Mesendoderm (in vitro differentiated cells): ENCODE measurements at regions not wholly inside any gene's neighbourhood (a gene's known extent, or its start where the extent isn't known, plus 50 kb on each side); places are given as distances from the start of the nearest gene placed in this dataset.

Experiments used
- DNase-seq: peaks from one replicate; pipeline ENCODE4 v3.0.0; 2013
- H2AK5ac ChIP-seq: 2 replicates; pipeline ENCODE4 v1.6.1; 2013; ENCODE audit warnings: low read length, inconsistent platforms
- H2BK120ac ChIP-seq: 2 replicates; pipeline ENCODE4 v1.6.1; 2013; ENCODE audit warnings: low read depth, mild to moderate bottlenecking, low read length, moderate library complexity, mixed read lengths
- H2BK15ac ChIP-seq: replicated peaks from 2 replicates; pipeline ENCODE4 v1.6.1; 2013; ENCODE audit warnings: low read depth, mild to moderate bottlenecking, moderate library complexity
- H2BK5ac ChIP-seq: 2 replicates; pipeline ENCODE4 v1.6.1; 2013; ENCODE audit warnings: low read length, inconsistent platforms
- H3K18ac ChIP-seq: 2 replicates; pipeline ENCODE4 v1.6.1; 2013; ENCODE audit warnings: mild to moderate bottlenecking, low read length, mixed read lengths
- H3K23ac ChIP-seq: one replicate; pipeline ENCODE4 v1.6.1; 2013; ENCODE audit warnings: low read length
- H3K27ac ChIP-seq: 2 replicates; pipeline ENCODE4 v1.5.1; 2013; ENCODE audit warnings: low read depth, mild to moderate bottlenecking, inconsistent platforms, low read length, moderate library complexity
- H3K27me3 ChIP-seq: 2 replicates; pipeline ENCODE4 v1.6.1; 2013; ENCODE audit warnings: low read length, control low read depth, mild to moderate bottlenecking, inconsistent platforms; ENCODE audit not compliant: insufficient read depth, poor library complexity
- H3K36me3 ChIP-seq: 2 replicates; pipeline ENCODE4 v1.6.1; 2013; ENCODE audit warnings: low read length, inconsistent platforms; ENCODE audit not compliant: control insufficient read depth, insufficient read depth
- H3K4ac ChIP-seq: one replicate; pipeline ENCODE4 v1.6.1; 2013; ENCODE audit warnings: low read depth, mild to moderate bottlenecking, low read length, moderate library complexity
- H3K4me1 ChIP-seq: 2 replicates; pipeline ENCODE4 v1.6.1; 2013; ENCODE audit warnings: low read depth, low read length, inconsistent platforms; ENCODE audit not compliant: control insufficient read depth
- H3K4me2 ChIP-seq: 2 replicates; pipeline ENCODE4 v1.6.1; 2013; ENCODE audit warnings: low read length
- H3K4me3 ChIP-seq: 2 replicates; pipeline ENCODE4 v1.5.1; 2013; ENCODE audit warnings: mild to moderate bottlenecking, low read length
- H3K56ac ChIP-seq: one replicate; pipeline ENCODE4 v1.6.1; 2013; ENCODE audit warnings: low read length
- H3K79me1 ChIP-seq: 2 replicates; pipeline ENCODE4 v1.6.1; 2013; ENCODE audit warnings: low read length, inconsistent platforms
- H3K79me2 ChIP-seq: 2 replicates; pipeline ENCODE4 v1.6.1; 2013; ENCODE audit warnings: mild to moderate bottlenecking, low read length; ENCODE audit not compliant: control insufficient read depth, insufficient read depth
- H3K9ac ChIP-seq: 2 replicates; pipeline ENCODE4 v1.6.1; 2013; ENCODE audit warnings: low read length, inconsistent platforms
- H4K5ac ChIP-seq: one replicate; pipeline ENCODE4 v1.6.1; 2013; ENCODE audit warnings: low read length
- H4K8ac ChIP-seq: one replicate; pipeline ENCODE4 v1.6.1; 2013; ENCODE audit warnings: low read depth, mild to moderate bottlenecking, control low read depth, low read length, moderate library complexity
- WGBS: extraction: QIAGEN DNeasy Blood & Tissue Kit; methylation state at CpG from one replicate; pipeline ENCODE4 v1.1.7; 2013; ENCODE audit warnings: low lambda C conversion rate, missing lambda C conversion rate; ENCODE audit not compliant: insufficient coverage; ENCODE audit errors: extremely low coverage; 5-methylcytosine and 5-hydroxymethylcytosine counted together

DNA sequence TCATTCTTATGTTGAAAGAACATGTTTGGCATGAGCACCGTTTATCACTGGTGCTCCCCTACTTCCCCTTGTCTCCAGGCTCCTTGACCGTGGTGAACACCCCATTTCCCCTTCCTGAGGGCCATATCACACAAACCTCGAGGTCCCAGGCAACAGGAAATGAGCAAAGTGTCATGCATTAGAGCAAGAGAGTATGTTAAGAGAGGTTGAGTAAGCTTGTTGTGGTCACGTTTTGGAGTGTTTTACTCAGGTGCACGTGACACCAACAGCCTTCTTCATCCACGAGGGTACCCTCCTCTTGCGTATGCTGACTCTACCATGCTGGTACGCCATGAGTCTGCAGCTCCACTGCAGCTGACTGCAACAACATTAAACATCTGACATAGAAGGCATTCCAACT is 482.2 kb upstream of the NBEA start:
- Histone ChIP-seq H3K56ac (no peak overlapping the region), H3K79me1 (no peaks in the 10 kb centered on the region), H3K18ac (no peak overlapping the region), H4K8ac (no peak overlapping the region), H3K4ac (no peak overlapping the region), H3K23ac (no peak overlapping the region), H3K9ac (no peak overlapping the region), H3K79me2 (no peaks in the 10 kb centered on the region), H2BK15ac (no peak overlapping the region), H2BK120ac (no peak overlapping the region), H3K27me3 (no peaks in the 10 kb centered on the region), H3K27ac (no peak overlapping the region), H3K4me3 (no peak overlapping the region), H3K4me2 (no peak overlapping the region), H3K4me1 (peaks cover under 1% of the 10 kb centered on the region), H4K5ac (no peak overlapping the region), H2BK5ac (no peak overlapping the region), H2AK5ac (no peak overlapping the region), H3K36me3 (no peaks in the 10 kb centered on the region)
- DNase-seq: no peak
- no CpG with 5 or more reads among the region's 8 CpGs for WGBS

- H3K56ac ChIP-seq: no peak overlapping the region
- H2BK5ac ChIP-seq: no peak overlapping the region
- H3K4me2 ChIP-seq: no peak overlapping the region
- H4K5ac ChIP-seq: no peak overlapping the region
- no peak overlapping the region for H3K4ac ChIP-seq
- H2BK15ac ChIP-seq: no peak overlapping the region
- no peaks in the 10 kb centered on the region for H3K27me3 ChIP-seq
- no peak overlapping the region for H2BK120ac ChIP-seq
- WGBS: no CpG with 5 or more reads among the region's 4 CpGs
- no peak overlapping the region for H3K4me3 ChIP-seq
- H3K79me2 ChIP-seq: no peaks in the 10 kb centered on the region
- H3K23ac ChIP-seq: no peak overlapping the region
- no peaks in the 10 kb centered on the region for H3K79me1 ChIP-seq
- no peak for DNase-seq
- H2AK5ac ChIP-seq: no peak overlapping the region
- H4K8ac ChIP-seq: no peak overlapping the region
- H3K18ac ChIP-seq: no peak overlapping the region
- H3K4me1 ChIP-seq: peaks cover 2% of the 10 kb centered on the region
- H3K9ac ChIP-seq: no peak overlapping the region
- no peak overlapping the region for H3K27ac ChIP-seq
- no peaks in the 10 kb centered on the region for H3K36me3 ChIP-seq
Observed at GRCh38 chr13:34462843-34463242, 479.2 kb upstream of the NBEA start.

DNA sequence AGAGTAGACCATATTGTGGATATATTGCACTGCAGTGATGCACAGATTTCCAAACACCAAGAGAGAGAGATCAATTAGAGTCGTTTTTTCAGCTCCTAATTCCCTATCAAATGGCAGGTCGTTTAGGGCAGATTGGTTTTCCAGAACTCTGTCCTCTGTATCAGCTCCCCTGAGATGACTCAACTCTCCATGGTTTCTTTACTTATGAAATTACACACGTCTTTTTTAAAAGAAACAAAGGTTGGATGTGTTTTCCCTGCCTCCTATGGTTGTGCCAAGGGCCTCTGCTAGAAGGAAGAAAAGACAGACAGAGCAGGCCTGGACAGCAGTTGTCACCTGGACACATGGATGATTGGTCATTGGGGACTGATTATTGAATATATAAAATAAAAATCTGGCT is 478.1 kb upstream of the NBEA start:
- no peak overlapping the region for H3K4ac ChIP-seq

DNA sequence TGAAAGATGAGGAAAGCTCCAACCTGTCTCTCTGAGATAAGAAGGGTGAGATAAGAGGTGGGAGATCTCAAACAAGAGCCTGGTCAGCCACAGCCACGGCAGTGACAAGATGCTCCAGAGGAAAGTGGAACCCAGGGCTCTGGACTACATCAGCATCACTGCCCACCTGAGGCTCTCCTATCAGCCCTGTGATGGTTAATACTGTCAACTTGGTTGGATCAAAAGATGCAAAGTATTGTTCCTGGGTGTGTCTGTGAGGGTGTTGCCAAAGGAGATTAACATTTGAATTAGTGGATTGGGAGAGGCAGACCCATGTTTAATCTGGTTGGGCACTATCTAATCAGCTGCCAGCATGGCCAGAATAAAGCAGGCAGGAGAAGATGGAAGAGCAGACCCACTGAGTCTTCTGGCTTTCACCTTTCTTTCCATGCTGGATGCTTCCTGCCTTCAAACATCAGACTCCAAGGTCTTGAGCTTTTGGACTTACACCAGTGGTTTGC is 476.6 kb upstream of the NBEA start:
- no peak overlapping the region for H3K27ac ChIP-seq
- H3K4ac ChIP-seq: no peak overlapping the region
- no peaks in the 10 kb centered on the region for H3K36me3 ChIP-seq
- H2AK5ac ChIP-seq: no peak overlapping the region
- peaks cover 2% of the 10 kb centered on the region for H3K4me1 ChIP-seq
- H2BK15ac ChIP-seq: no peak overlapping the region
- H3K4me2 ChIP-seq: no peak overlapping the region
- H3K9ac ChIP-seq: no peak overlapping the region
- no peak overlapping the region for H4K8ac ChIP-seq
- H4K5ac ChIP-seq: no peak overlapping the region
- H3K4me3 ChIP-seq: no peak overlapping the region
- peak; percentile 81 for DNase-seq
- no peak overlapping the region for H2BK120ac ChIP-seq
- H3K27me3 ChIP-seq: no peaks in the 10 kb centered on the region
- H2BK5ac ChIP-seq: no peak overlapping the region
- no peaks in the 10 kb centered on the region for H3K79me2 ChIP-seq
- no peaks in the 10 kb centered on the region for H3K79me1 ChIP-seq
- H3K18ac ChIP-seq: no peak overlapping the region
- H3K23ac ChIP-seq: no peak overlapping the region
- no peak overlapping the region for H3K56ac ChIP-seq
- no CpG with 5 or more reads among the region's 1 CpG for WGBS

More for the DNA sequence above, 478.1 kb upstream of the NBEA start:
- Histone ChIP-seq H3K23ac (no peak overlapping the region), H2AK5ac (no peak overlapping the region), H3K36me3 (no peaks in the 10 kb centered on the region), H3K56ac (no peak overlapping the region), H3K9ac (no peak overlapping the region), H3K79me2 (no peaks in the 10 kb centered on the region), H3K18ac (no peak overlapping the region), H3K27ac (no peak overlapping the region), H3K4me2 (no peak overlapping the region), H3K79me1 (no peaks in the 10 kb centered on the region), H3K4me3 (no peak overlapping the region), H2BK15ac (no peak overlapping the region), H2BK5ac (no peak overlapping the region), H4K5ac (no peak overlapping the region), H4K8ac (no peak overlapping the region), H3K27me3 (no peaks in the 10 kb centered on the region), H2BK120ac (no peak overlapping the region), H3K4me1 (peaks cover 2% of the 10 kb centered on the region)
- WGBS: no CpG with 5 or more reads among the region's 3 CpGs
- DNase-seq: no peak

DNA sequence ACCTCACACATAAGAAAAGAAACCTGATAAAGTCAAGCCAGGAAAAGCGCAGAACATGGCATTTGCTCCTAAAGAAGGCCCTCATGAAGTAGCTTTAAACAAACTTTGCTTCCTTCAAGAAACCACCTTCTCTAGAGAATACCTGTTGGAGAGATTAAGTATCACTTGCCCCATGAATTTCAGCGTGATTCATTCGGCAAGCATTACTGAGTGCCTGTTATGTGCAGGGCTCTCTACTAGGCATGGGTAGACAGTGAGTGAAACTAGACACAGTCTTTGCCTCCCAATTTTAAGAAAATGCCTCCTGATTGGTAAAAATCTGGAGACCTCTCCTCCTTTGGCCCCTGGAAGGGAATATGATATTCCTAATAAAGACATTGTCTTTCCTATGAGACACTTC is 475.8 kb upstream of the NBEA start:
- H3K4me3 ChIP-seq: no peak overlapping the region
- no CpG with 5 or more reads among the region's 3 CpGs for WGBS
- no peak overlapping the region for H2AK5ac ChIP-seq
- H3K4ac ChIP-seq: no peak overlapping the region
- H3K27ac ChIP-seq: no peak overlapping the region
- H3K79me1 ChIP-seq: no peaks in the 10 kb centered on the region
- no peak overlapping the region for H2BK120ac ChIP-seq
- no peaks in the 10 kb centered on the region for H3K79me2 ChIP-seq
- no peak overlapping the region for H3K4me2 ChIP-seq
- no peak overlapping the region for H4K8ac ChIP-seq
- H2BK15ac ChIP-seq: no peak overlapping the region
- no peak for DNase-seq
- no peak overlapping the region for H3K56ac ChIP-seq
- no peak overlapping the region for H4K5ac ChIP-seq
- H2BK5ac ChIP-seq: no peak overlapping the region
- no peaks in the 10 kb centered on the region for H3K36me3 ChIP-seq
- H3K23ac ChIP-seq: no peak overlapping the region
- H3K18ac ChIP-seq: no peak overlapping the region
- H3K4me1 ChIP-seq: peaks cover 2% of the 10 kb centered on the region
- no peaks in the 10 kb centered on the region for H3K27me3 ChIP-seq
- no peak overlapping the region for H3K9ac ChIP-seq

DNA sequence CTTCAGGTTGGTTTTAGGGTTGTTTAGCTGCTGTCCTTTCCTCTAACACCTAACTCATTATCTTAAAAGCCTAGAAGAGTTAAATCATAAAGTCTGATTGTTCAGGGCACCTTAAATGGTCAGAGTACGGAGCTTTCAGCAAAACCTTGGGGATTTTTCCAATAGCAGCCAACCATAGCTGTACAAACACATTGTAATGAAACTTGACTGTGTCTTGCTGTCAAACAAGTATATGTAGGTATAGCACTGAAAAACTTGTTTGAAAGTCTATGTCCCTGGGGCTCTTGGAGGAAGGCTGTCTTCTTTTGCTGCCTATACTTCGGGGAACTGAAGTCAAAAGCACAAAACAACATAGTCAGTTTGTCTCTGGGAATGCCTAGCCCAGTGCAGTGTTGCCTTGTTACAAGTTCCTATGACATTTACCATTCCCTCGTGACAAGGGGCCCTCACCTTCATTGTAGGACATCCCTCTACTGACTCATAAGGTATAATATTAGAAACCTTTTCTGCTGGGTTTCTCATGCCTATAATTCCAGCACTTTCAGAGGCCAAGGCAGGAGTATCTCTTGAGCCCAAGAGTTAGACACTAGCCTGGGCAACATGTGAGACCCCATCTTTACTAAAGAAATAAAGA is 474.5 kb upstream of the NBEA start:
- no peaks in the 10 kb centered on the region for H3K79me2 ChIP-seq
- no peak overlapping the region for H3K56ac ChIP-seq
- WGBS: no CpG with 5 or more reads among the region's 3 CpGs
- no peak overlapping the region for H3K27ac ChIP-seq
- H2BK120ac ChIP-seq: no peak overlapping the region
- H3K4me1 ChIP-seq: peaks cover 2% of the 10 kb centered on the region
- H3K4me3 ChIP-seq: no peak overlapping the region
- no peak overlapping the region for H4K5ac ChIP-seq
- H3K4ac ChIP-seq: peak overlapping the region; percentile 31
- no peak overlapping the region for H3K18ac ChIP-seq
- H2BK5ac ChIP-seq: no peak overlapping the region
- H3K23ac ChIP-seq: no peak overlapping the region
- H2BK15ac ChIP-seq: no peak overlapping the region
- H3K9ac ChIP-seq: no peak overlapping the region
- no peak overlapping the region for H2AK5ac ChIP-seq
- H3K27me3 ChIP-seq: no peaks in the 10 kb centered on the region
- H3K4me2 ChIP-seq: no peak overlapping the region
- no peak for DNase-seq
- no peaks in the 10 kb centered on the region for H3K36me3 ChIP-seq
- no peaks in the 10 kb centered on the region for H3K79me1 ChIP-seq
- no peak overlapping the region for H4K8ac ChIP-seq
